NCI-H226 (cell line): ENCODE measurements at regions not wholly inside any gene's neighbourhood (a gene's known extent, or its start where the extent isn't known, plus 50 kb on each side); places are given as distances from the start of the nearest gene placed in this dataset.
"Not testable (repeated sequence)": the region's sequence is repeated elsewhere in the genome, so short reads cannot be mapped to it uniquely, and the experiment has no call there.

Experiments used
- DNase-seq: peaks from one replicate; pipeline ENCODE4 v3.0.0-alpha.2; 2015

GRCh38 chr7:88610942-88611341 lies 148.6 kb upstream of the ZNF804B start:
- no peak for DNase-seq

GRCh38 chr7:88600695-88601094 lies 158.8 kb upstream of the ZNF804B start:
- no peak for DNase-seq

GRCh38 chr7:88599528-88599927 lies 160.0 kb upstream of the ZNF804B start:
- DNase-seq, result no peak

- no peak for DNase-seq
Observed at GRCh38 chr7:88597941-88598425, 161.5 kb upstream of the ZNF804B start.

- no peak for DNase-seq
Observed at GRCh38 chr7:88590963-88591362, 168.5 kb upstream of the ZNF804B start.

GRCh38 chr7:88589927-88590326 lies 169.6 kb upstream of the ZNF804B start:
- DNase-seq, result no peak

GRCh38 chr7:88586890-88587289 lies 172.6 kb upstream of the ZNF804B start:
- DNase-seq, result no peak

GRCh38 chr7:88586219-88586618 lies 173.3 kb upstream of the ZNF804B start:
- DNase-seq, result no peak

- no peak for DNase-seq
Observed at GRCh38 chr7:88576720-88577119, 182.8 kb upstream of the ZNF804B start.

GRCh38 chr7:88566162-88566729 lies 193.3 kb upstream of the ZNF804B start:
- DNase-seq, result no peak

GRCh38 chr7:88565401-88565800 lies 194.1 kb upstream of the ZNF804B start:
- DNase-seq, result no peak

GRCh38 chr7:88556441-88556840 lies 203.1 kb upstream of the ZNF804B start:
- not testable (repeated sequence) for DNase-seq

GRCh38 chr7:88554847-88555246 lies 204.7 kb upstream of the ZNF804B start:
- DNase-seq, result not testable (repeated sequence)

- no peak for DNase-seq
Observed at GRCh38 chr7:88548399-88548798, 211.1 kb upstream of the ZNF804B start.

GRCh38 chr7:88546808-88547207 lies 212.7 kb upstream of the ZNF804B start:
- DNase-seq, result no peak

GRCh38 chr7:88545663-88546062 lies 213.8 kb upstream of the ZNF804B start:
- DNase-seq, result no peak

GRCh38 chr7:88540012-88540411 lies 219.5 kb upstream of the ZNF804B start:
- DNase-seq, result no peak

GRCh38 chr7:88539518-88539917 lies 220.0 kb upstream of the ZNF804B start:
- DNase-seq, result no peak

- DNase-seq, result no peak
Observed at GRCh38 chr7:88523645-88524044, 217.0 kb upstream of the STEAP4 start.

- no peak for DNase-seq
Observed at GRCh38 chr7:88522771-88523293, 216.1 kb upstream of the STEAP4 start.

GRCh38 chr7:88516429-88516828 lies 209.7 kb upstream of the STEAP4 start:
- DNase-seq, result no peak

- DNase-seq, result no peak
Observed at GRCh38 chr7:88515301-88515700, 208.6 kb upstream of the STEAP4 start.

- DNase-seq, result no peak
Observed at GRCh38 chr7:88509341-88509740, 202.6 kb upstream of the STEAP4 start.

- DNase-seq, result no peak
Observed at GRCh38 chr7:88500131-88500530, 193.4 kb upstream of the STEAP4 start.
